ENCODE measurements at regions not wholly inside any gene's neighbourhood (a gene's known extent, or its start where the extent isn't known, plus 50 kb on each side); places are given as distances from the start of the nearest gene placed in this dataset.

GRCh38 chr18:44066541-44066940 is 614.1 kb upstream of the SETBP1 start:
- TF ChIP-seq CTCF (IDR thresholded peaks at IDR 0.05) (no peak), EZH2 (IDR thresholded peaks at IDR 0.05; ENCODE audit: borderline replicate concordance, insufficient read depth, low read depth, low read length, poor library complexity, severe bottlenecking) (no peak)

Data from B cell (primary cell).